Esophagus muscularis mucosa (tissue), 3 donors: ENCODE measurements at regions not wholly inside any gene's neighbourhood (a gene's known extent, or its start where the extent isn't known, plus 50 kb on each side); places are given as distances from the start of the nearest gene placed in this dataset.

ENCODE experiments used
- CTCF ChIP-seq, 3 experiments: fragments of 200-600 bp in 2 of 3; fragments of 450-650 bp in 1 of 3; sonication (generic) in 2 of 3; IDR thresholded peaks; one replicate each; pipeline ENCODE4 v1.5.1; 2017 to 2019; ENCODE audit warnings: antibody characterized with exemption in 3 of 3, mild to moderate bottlenecking in 2 of 3, moderate library complexity in 1 of 3
- POLR2AphosphoS5 ChIP-seq, 2 donors: sonication (generic); formaldehyde crosslinking; IDR thresholded peaks; one replicate each; pipeline ENCODE4 v1.6.1; 2017; ENCODE audit warnings: antibody characterized with exemption in 2 of 2

GRCh38 chr9:65411901-65412300 is 126.9 kb upstream of the FOXD4L5 start:
- TF ChIP-seq POLR2AphosphoS5 (IDR thresholded peaks at IDR 0.05) (no peak), CTCF (IDR thresholded peaks at IDR 0.05) (no peak)
